Nephron progenitor cell (in vitro differentiated cells): ENCODE measurements at regions not wholly inside any gene's neighbourhood (a gene's known extent, or its start where the extent isn't known, plus 50 kb on each side); places are given as distances from the start of the nearest gene placed in this dataset.
"Not testable (repeated sequence)": the region's sequence is repeated elsewhere in the genome, so short reads cannot be mapped to it uniquely, and the experiment has no call there.

Experiments used
- DNase-seq: peaks from one replicate; pipeline ENCODE4 v3.0.0; 2021
- H3K27ac Mint-ChIP-seq: 2 replicates; pipeline ENCODE4 v1.8.0; 2021; ENCODE audit warnings: mild to moderate bottlenecking, moderate library complexity, mixed read lengths
- H3K27me3 Mint-ChIP-seq: 2 replicates; pipeline ENCODE4 v1.8.0; 2021; ENCODE audit warnings: mild to moderate bottlenecking, low read depth, mixed read lengths; ENCODE audit not compliant: poor library complexity
- H3K36me3 Mint-ChIP-seq: 2 replicates; pipeline ENCODE4 v1.8.0; 2021; ENCODE audit warnings: low read depth, mixed read lengths
- H3K4me1 Mint-ChIP-seq: 2 replicates; pipeline ENCODE4 v1.8.0; 2021; ENCODE audit warnings: mixed read lengths
- H3K4me3 Mint-ChIP-seq: 2 replicates; pipeline ENCODE4 v1.8.0; 2021; ENCODE audit warnings: mild to moderate bottlenecking, moderate library complexity, mixed read lengths
- H3K9me3 Mint-ChIP-seq: 2 replicates; pipeline ENCODE4 v1.8.0; 2021; ENCODE audit warnings: mild to moderate bottlenecking, moderate library complexity, mixed read lengths
- CTCF ChIP-seq: fragments of 200-600 bp; sonication (generic); IDR thresholded peaks from 2 replicates; pipeline ENCODE4 v1.5.0; 2021; ENCODE audit warnings: antibody characterized with exemption

GRCh38 chr5:112485934-112486355 is 66.9 kb upstream of the EPB41L4A start:
- peaks cover 4% of the 10 kb centered on the region for H3K9me3 Mint-ChIP-seq
- no peak overlapping the region for H3K27ac Mint-ChIP-seq
- DNase-seq = no peak
- H3K4me3 Mint-ChIP-seq = no peak overlapping the region
- no peaks in the 10 kb centered on the region for H3K4me1 Mint-ChIP-seq
- H3K36me3 Mint-ChIP-seq = no peaks in the 10 kb centered on the region
- H3K27me3 Mint-ChIP-seq = peaks cover 7% of the 10 kb centered on the region
- TF ChIP-seq CTCF = no peak

- peak; percentile 40 for TF ChIP-seq CTCF
- no peaks in the 10 kb centered on the region for H3K4me1 Mint-ChIP-seq
- peaks cover 2% of the 10 kb centered on the region for H3K27me3 Mint-ChIP-seq
- no peaks in the 10 kb centered on the region for H3K36me3 Mint-ChIP-seq
- H3K4me3 Mint-ChIP-seq = no peak overlapping the region
- H3K27ac Mint-ChIP-seq = no peak overlapping the region
- H3K9me3 Mint-ChIP-seq = peaks cover 6% of the 10 kb centered on the region
- DNase-seq = no peak
Measured at GRCh38 chr5:112491257-112491656, 72.2 kb upstream of the EPB41L4A start.

- no peak overlapping the region for H3K27ac Mint-ChIP-seq
- H3K9me3 Mint-ChIP-seq = peaks cover 6% of the 10 kb centered on the region
- peaks cover 5% of the 10 kb centered on the region for H3K27me3 Mint-ChIP-seq
- no peaks in the 10 kb centered on the region for H3K4me1 Mint-ChIP-seq
- H3K36me3 Mint-ChIP-seq = no peaks in the 10 kb centered on the region
- H3K4me3 Mint-ChIP-seq = no peak overlapping the region
- DNase-seq = peak; percentile 27
- peak; percentile 47 for TF ChIP-seq CTCF
Measured at GRCh38 chr5:112492291-112492690, 73.2 kb upstream of the EPB41L4A start.

GRCh38 chr5:112503749-112504501 is 84.8 kb upstream of the EPB41L4A start:
- H3K36me3 Mint-ChIP-seq, H3K4me3 Mint-ChIP-seq, H3K27ac Mint-ChIP-seq, DNase-seq, H3K4me1 Mint-ChIP-seq, H3K27me3 Mint-ChIP-seq: not testable (repeated sequence)
- H3K9me3 Mint-ChIP-seq = peaks cover 30% of the 10 kb centered on the region

- not testable (repeated sequence) for H3K4me3 Mint-ChIP-seq, H3K36me3 Mint-ChIP-seq
- H3K9me3 Mint-ChIP-seq = peaks cover 50% of the 10 kb centered on the region
Measured at GRCh38 chr5:112509097-112509496, 90.0 kb upstream of the EPB41L4A start.

GRCh38 chr5:112511920-112512319 is 92.8 kb upstream of the EPB41L4A start:
- no peak overlapping the region for H3K27ac Mint-ChIP-seq
- DNase-seq = no peak
- no peaks in the 10 kb centered on the region for H3K36me3 Mint-ChIP-seq
- H3K4me1 Mint-ChIP-seq = no peaks in the 10 kb centered on the region
- TF ChIP-seq CTCF = no peak
- peaks cover 6% of the 10 kb centered on the region for H3K27me3 Mint-ChIP-seq
- no peak overlapping the region for H3K4me3 Mint-ChIP-seq
- H3K9me3 Mint-ChIP-seq = peaks cover 27% of the 10 kb centered on the region

More at GRCh38 chr5:112509097-112509496, 90.0 kb upstream of the EPB41L4A start:
- H3K4me1 Mint-ChIP-seq, H3K27ac Mint-ChIP-seq, DNase-seq: not testable (repeated sequence)
- H3K27me3 Mint-ChIP-seq = peaks cover 11% of the 10 kb centered on the region

- Mint-ChIP-seq H3K36me3 (no peaks in the 10 kb centered on the region), H3K27ac (no peak overlapping the region), H3K27me3 (peaks cover 6% of the 10 kb centered on the region), H3K9me3 (peaks cover 24% of the 10 kb centered on the region), H3K4me3 (no peak overlapping the region), H3K4me1 (no peaks in the 10 kb centered on the region)
- DNase-seq = no peak
- no peak for TF ChIP-seq CTCF
Measured at GRCh38 chr5:112512901-112513300, 93.8 kb upstream of the EPB41L4A start.
